Upper lobe of right lung (tissue), 1 donor: ENCODE measurements at regions not wholly inside any gene's neighbourhood (a gene's known extent, or its start where the extent isn't known, plus 50 kb on each side); places are given as distances from the start of the nearest gene placed in this dataset.
"Not testable (repeated sequence)": the region's sequence is repeated elsewhere in the genome, so short reads cannot be mapped to it uniquely, and the experiment has no call there.

ENCODE experiments used
- ATAC-seq: fragments of 200-7000 bp; cut with Tn5 transposase; one replicate; pipeline ENCODE4 v1.9.1; 2020; ENCODE audit warnings: mild to moderate bottlenecking, moderate library complexity
- DNase-seq: peaks from one replicate; pipeline ENCODE4 v3.0.0-alpha.2; 2020
- H3K27ac ChIP-seq: fragments of 200-600 bp; one replicate; pipeline ENCODE4 v1.8.0; 2022
- H3K27me3 ChIP-seq: fragments of 200-600 bp; one replicate; pipeline ENCODE4 v1.8.0; 2022; ENCODE audit warnings: mild to moderate bottlenecking
- H3K36me3 ChIP-seq: fragments of 200-600 bp; one replicate; pipeline ENCODE4 v1.8.0; 2022
- H3K4me1 ChIP-seq: fragments of 200-600 bp; one replicate; pipeline ENCODE4 v1.8.0; 2022
- H3K4me3 ChIP-seq: fragments of 200-600 bp; one replicate; pipeline ENCODE4 v1.8.0; 2022; ENCODE audit warnings: mild to moderate bottlenecking
- H3K9me3 ChIP-seq: fragments of 200-600 bp; one replicate; pipeline ENCODE4 v1.8.0; 2022
- intact Hi-C: fragments of 100-400 bp; cut with DNase I; formaldehyde crosslinking; loops from one replicate; pipeline ENCODE4 v1.11.0; 2022
- TF ChIP-seq, protein P1 (sequence below): fragments of 200-600 bp; IDR thresholded peaks from one replicate; pipeline ENCODE4 v1.8.0; 2022; ENCODE audit warnings: antibody characterized with exemption
- donor health status: DM: no; HTN: yes; CAD: no; lungs with severe emphysema.

- intact Hi-C loops, result no loop called here
Measured at GRCh38 chr4:103425406-103425805, 227.3 kb upstream of the CENPE start.

DNA sequence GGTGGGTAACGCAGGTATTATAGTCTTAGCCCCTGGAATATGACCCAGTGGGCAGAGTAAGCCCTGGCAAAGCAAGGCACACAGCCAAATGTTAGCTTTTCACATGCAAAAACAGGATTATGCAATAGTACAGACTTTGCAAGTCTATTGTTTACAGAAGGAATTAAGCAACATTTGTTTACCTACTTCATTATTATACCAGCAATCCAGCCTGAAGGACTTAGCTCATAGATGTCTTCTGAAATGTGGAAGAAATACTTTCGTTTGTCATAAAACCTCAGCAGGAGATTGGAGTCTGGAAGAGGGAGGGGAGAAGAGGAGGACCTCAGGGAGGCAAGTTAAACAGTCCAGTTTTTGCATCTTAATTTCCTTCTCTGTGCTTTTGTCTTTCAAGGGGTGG lies 226.7 kb upstream of the CENPE start:
- Histone ChIP-seq H3K4me1 (no peaks in the 10 kb centered on the region), H3K36me3 (no peaks in the 10 kb centered on the region), H3K27me3 (no peaks in the 10 kb centered on the region), H3K4me3 (no peak overlapping the region), H3K27ac (no peak overlapping the region), H3K9me3 (no peaks in the 10 kb centered on the region)
- intact Hi-C loops, result no loop called here
- no peak for DNase-seq
- TF ChIP-seq, protein P1, sequence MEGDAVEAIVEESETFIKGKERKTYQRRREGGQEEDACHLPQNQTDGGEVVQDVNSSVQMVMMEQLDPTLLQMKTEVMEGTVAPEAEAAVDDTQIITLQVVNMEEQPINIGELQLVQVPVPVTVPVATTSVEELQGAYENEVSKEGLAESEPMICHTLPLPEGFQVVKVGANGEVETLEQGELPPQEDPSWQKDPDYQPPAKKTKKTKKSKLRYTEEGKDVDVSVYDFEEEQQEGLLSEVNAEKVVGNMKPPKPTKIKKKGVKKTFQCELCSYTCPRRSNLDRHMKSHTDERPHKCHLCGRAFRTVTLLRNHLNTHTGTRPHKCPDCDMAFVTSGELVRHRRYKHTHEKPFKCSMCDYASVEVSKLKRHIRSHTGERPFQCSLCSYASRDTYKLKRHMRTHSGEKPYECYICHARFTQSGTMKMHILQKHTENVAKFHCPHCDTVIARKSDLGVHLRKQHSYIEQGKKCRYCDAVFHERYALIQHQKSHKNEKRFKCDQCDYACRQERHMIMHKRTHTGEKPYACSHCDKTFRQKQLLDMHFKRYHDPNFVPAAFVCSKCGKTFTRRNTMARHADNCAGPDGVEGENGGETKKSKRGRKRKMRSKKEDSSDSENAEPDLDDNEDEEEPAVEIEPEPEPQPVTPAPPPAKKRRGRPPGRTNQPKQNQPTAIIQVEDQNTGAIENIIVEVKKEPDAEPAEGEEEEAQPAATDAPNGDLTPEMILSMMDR, result no peak
- ATAC-seq, result peak; percentile 60

More at GRCh38 chr4:103425406-103425805, 227.3 kb upstream of the CENPE start:
- DNase-seq (no peak), ATAC-seq (no peak)
- H3K4me3 ChIP-seq, result no peak overlapping the region
- no peaks in the 10 kb centered on the region for H3K27me3 ChIP-seq
- TF ChIP-seq, protein P1, result no peak
- H3K4me1 ChIP-seq, result no peaks in the 10 kb centered on the region
- H3K9me3 ChIP-seq, result no peaks in the 10 kb centered on the region
- no peak overlapping the region for H3K27ac ChIP-seq
- H3K36me3 ChIP-seq, result no peaks in the 10 kb centered on the region

- H3K36me3 ChIP-seq, result no peaks in the 10 kb centered on the region
- intact Hi-C loops, result no loop called here
- no peak for ATAC-seq
- no peak overlapping the region for H3K4me3 ChIP-seq
- no peak for DNase-seq
- H3K27ac ChIP-seq, result no peak overlapping the region
- no peaks in the 10 kb centered on the region for H3K4me1 ChIP-seq
- no peaks in the 10 kb centered on the region for H3K27me3 ChIP-seq
- no peaks in the 10 kb centered on the region for H3K9me3 ChIP-seq
- TF ChIP-seq, protein P1, result no peak
Measured at GRCh38 chr4:103423261-103423660, 225.1 kb upstream of the CENPE start.

DNA sequence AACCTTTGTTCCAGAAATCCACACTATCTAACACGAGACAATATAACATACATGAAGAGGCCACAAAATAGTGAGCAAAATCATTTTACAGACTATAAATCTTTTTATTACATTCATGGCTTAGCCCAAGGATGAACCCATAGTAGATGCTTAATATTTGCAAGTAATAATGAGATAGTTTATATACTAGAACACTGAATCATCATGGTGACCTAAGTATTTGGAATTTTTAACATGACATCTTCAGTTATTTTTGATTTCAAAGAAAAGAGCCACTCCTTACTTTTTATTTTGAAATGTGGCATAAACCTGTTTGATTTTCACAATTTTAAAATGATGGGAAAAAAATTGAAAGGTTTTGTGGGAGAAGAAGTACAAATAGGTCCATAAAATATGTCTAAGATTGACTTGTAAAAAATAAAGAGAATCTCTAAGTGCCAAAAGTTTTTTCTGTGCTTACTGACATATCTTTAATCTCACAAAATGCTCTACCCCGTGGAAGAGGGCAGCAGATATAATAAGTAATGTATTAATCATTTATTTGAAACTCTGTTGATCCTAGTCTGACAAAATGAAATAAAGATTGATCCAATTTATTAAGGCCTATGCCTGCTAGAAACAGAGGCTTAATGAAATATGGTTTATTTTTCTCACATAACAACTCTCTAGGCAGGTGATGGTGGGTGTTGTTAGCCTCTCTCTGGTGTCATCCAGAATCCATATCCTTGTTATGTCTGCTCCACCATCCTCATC lies 224.5 kb upstream of the CENPE start:
- intact Hi-C loops, result no loop called here
- no peak overlapping the region for H3K27ac ChIP-seq
- ATAC-seq (no peak), DNase-seq (no peak)
- H3K4me1 ChIP-seq, result no peaks in the 10 kb centered on the region
- H3K9me3 ChIP-seq, result no peaks in the 10 kb centered on the region
- H3K4me3 ChIP-seq, result no peak overlapping the region
- no peaks in the 10 kb centered on the region for H3K27me3 ChIP-seq
- TF ChIP-seq, protein P1, result no peak
- H3K36me3 ChIP-seq, result no peaks in the 10 kb centered on the region

- H3K36me3 ChIP-seq, result no peaks in the 10 kb centered on the region
- no peak overlapping the region for H3K4me3 ChIP-seq
- no peaks in the 10 kb centered on the region for H3K4me1 ChIP-seq
- H3K27me3 ChIP-seq, result no peaks in the 10 kb centered on the region
- H3K9me3 ChIP-seq, result no peaks in the 10 kb centered on the region
- intact Hi-C loops, result no loop called here
- TF ChIP-seq, protein P1, result no peak
- no peak overlapping the region for H3K27ac ChIP-seq
- DNase-seq (no peak), ATAC-seq (no peak)
Measured at GRCh38 chr4:103415801-103416200, 217.7 kb upstream of the CENPE start.

DNA sequence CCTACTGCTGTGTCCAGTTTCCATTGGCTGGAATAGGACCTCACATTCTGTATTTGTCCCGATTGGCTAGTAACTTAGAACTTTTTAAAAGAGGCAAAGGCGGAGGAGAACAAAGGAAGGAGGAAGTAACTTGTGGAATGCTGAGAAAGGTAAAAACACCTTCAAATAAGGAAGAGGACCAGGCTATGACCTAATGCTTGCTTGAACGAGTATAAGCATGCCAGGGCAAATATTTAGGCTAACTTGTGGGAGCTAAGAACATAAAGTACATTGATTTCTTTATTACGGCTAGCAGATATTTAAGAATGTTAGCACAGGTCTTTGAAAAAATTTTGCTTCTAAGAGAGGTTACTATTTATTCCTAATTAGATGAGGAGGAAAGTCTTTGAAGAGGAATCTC lies 214.5 kb upstream of the CENPE start:
- H3K36me3 ChIP-seq, DNase-seq, H3K9me3 ChIP-seq, H3K4me3 ChIP-seq, H3K27ac ChIP-seq, H3K4me1 ChIP-seq, H3K27me3 ChIP-seq, ATAC-seq, intact Hi-C loops: not testable (repeated sequence)
